TTC549 (cell line): ENCODE measurements at regions not wholly inside any gene's neighbourhood (a gene's known extent, or its start where the extent isn't known, plus 50 kb on each side); places are given as distances from the start of the nearest gene placed in this dataset.

Source experiments
- FAIRE-seq: peaks from 2 replicates; lab custom pipeline; 2012; peaks lifted over from hg19 to GRCh38; lab: Jason Lieb, UNC

DNA sequence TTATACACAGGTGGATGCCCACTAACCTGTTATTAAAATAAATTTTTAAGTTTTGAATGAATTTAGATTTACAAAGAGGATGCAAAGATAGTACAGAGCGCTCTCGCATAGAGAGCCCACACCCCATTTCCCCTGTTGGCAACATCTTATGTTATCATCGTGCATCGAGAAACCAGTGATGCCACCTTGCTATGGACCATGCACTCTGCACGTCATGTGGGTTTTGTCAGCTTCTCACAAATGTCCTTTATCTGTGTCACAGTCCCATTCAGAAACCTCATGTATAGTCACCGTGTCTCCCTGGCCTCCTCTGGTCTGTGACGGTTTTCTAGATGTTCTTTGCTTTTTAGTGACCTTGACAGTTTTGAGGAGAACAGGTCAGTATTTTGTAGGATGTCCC, 60.0 kb downstream of the ING1 start:
- no peak for FAIRE-seq

DNA sequence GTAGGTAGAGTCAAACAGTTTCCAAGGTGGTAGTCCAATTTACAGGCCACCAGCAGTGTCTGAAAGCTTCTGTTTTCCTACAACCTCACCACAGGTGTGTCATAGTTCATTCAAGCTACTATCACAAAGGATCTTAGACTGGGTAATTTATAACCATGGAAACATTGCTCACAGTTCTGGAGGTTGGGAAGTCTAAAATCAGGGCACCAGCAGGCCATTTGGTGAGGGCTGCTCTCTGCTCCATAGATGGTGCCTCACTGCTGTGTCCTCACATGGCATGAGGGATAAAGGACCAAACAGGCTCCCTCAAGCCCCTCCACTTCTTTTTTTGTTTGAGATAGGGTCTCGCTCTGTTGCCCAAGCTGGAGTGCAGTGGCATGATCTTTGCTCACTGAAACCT, 60.6 kb downstream of the ING1 start:
- no peak for FAIRE-seq

DNA sequence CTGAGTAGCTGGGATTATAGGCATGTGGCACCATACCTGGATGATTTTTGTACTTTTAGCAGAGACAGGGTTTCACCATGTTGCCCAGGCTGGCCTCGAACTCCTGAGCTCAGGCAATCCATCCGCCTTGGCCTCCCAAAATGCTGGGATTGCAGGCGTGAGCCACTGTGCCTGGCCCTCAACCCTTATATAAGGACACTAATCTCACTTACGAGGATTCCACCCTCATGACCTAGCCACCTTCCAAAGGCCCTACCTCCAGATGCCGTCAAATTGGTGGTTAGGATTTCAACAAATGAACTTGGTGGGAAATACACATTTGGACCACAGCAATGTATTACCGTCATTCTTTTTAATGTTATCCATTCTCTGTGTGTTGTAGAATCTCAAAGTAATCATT, 61.0 kb downstream of the ING1 start:
- FAIRE-seq, result no peak

DNA sequence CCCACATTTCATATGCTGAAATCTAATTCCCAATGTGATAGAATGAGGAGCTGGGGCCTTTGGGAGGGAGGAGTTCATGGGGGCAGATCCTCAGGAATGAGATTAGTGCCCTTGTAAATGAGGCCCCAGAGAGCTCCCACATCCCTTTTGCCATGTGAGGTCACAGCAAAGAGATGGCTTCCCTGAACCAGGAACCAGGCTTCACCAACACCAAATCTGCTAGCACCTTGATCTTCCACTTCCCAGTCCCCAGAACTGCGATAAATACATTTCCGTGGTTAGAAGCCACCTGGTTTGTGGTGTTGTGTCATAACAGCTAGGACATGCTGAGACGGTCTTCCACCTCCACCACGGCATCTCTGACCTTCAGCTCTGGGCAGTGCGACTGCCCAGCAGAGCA, 62.1 kb downstream of the ING1 start:
- no peak for FAIRE-seq

DNA sequence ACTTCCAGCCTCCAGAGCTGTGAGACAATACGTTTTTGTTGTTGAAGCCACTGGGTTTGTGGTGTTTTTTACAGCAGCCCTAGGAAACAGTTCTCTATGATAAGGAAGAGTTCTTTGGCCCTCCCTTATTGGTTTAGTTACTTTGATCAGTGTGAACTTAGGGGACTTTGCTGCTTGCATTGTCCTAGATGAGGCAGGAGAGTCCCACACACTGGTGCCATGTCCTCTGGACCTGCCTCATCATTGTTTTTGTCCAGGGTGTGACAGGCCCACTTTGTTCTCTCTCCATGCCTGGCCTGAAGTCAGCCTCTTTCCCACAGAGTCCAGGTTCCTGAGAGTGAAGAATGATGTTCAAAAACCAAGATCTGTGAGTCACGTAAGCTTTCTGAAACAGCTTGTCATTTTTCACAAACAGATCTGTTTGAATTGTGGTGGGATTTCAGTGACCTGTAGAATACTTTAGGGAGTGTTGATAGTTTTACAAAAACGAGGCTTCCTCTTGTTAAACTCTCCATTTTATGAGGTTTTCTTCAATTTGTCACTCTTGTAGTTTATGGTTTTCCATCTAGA, 63.8 kb downstream of the ING1 start:
- FAIRE-seq, result no peak

DNA sequence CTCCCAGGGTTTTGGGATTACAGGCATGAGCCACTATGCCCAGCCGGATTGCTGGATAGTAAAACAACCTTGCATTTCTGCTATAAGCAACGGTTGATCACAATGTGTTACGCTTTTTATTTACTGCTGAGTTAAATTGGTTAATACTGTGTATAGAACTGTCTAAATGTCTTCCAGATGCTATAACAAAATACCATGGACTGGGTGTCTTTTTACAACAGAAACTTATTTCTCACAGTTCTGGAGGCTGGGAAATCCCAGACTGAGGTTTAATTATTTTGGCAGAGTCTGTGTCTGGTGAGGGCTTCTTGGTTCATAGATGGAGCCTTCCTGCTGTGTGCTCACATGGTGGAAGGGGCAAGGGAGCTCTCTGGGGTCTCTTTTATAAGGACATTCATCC, 65.5 kb downstream of the ING1 start:
- no peak for FAIRE-seq

DNA sequence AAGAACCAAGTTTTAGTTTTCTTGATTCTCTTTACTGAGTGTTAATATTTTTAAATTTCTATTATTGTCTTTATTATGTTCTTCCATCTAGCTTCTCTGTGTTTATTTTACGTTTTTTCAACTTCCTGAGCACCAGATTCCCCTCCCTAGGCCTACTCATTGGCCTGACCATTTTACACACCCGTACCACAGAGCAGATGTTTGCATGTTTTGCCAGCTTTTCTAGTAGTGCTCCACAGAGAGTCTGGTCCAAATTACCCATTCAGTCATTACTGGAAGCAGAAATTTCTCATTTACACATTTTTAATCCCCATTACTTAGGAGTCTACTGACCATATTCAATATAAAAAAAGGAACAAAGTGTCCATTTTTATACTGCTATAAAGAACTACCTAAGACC, 66.9 kb downstream of the ING1 start:
- no peak for FAIRE-seq

DNA sequence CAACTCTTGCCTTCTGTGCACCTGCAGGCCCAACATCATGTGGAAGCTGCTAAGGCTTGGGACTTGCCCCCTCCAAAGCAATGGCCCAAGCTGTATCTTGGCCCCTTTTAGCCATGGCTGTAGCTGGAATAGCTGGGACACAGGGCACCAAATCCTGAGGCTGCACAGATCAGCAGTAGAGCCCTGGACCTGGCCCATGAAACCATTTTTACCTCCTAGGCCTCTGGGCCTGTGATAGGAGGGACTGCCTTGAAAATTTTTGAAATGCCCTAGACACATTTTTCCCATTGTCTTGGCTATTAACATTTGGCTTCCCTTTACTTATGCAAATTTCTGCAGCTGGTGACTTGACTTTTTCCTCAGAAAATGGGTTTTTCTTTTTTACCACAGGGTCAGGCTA, 68.7 kb downstream of the ING1 start:
- FAIRE-seq, result no peak

DNA sequence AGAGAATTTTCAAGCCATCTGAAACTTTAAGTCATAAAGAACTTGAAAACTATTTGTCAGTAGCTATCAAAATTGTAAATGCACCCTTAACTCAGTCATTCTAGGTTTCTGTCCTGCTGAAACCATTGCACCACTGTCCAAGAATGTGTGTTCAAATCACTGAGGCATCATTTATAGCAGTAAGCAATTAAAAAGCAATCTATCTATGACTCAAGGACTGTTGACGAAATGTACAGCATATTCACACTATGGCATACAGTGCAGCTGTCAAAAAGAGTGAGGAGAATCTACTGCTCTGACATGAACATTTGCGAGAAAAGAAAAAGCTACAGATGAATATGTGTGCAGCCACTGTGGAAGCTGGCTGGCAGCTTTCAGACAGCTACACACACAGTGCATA, 71.2 kb downstream of the ING1 start:
- no peak for FAIRE-seq

DNA sequence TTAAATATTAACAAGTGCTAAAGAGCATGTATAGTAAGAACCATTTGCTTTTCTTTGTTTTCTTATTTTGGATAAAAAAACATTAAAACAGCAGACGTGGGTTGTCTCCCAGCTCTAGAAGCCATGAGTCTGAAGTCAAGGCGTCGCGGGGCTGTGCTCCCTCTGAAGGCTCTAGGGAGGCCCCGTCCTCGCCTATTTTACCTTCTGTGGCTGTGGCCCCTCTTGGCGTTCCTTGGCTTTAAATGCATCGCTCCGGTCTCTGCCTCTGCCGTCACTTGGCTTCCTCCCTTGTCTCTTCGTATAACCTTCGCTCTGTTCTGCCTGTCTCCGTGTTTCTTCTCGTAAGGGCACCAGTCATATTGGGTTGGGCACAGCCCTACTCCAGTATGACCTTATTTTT, 75.3 kb downstream of the ING1 start:
- no peak for FAIRE-seq

DNA sequence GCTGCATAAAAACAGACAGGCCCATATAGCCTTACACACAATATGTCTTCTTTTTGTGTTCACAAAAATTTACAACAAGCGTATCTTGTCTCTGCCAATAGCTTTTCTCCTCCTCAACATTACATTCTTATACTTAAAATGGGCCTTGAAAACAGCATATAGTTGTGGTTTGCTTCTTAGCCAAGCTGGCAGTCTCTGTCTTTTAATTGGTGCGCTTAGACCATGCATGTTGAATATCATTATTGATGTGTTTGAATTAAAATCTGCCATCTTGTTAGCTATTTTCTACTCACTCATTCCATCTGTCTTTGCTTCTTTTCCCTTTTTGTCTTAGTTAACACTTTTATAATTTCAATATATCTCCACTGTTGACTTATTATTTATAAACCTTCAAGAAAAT, 76.4 kb downstream of the ING1 start:
- no peak for FAIRE-seq

DNA sequence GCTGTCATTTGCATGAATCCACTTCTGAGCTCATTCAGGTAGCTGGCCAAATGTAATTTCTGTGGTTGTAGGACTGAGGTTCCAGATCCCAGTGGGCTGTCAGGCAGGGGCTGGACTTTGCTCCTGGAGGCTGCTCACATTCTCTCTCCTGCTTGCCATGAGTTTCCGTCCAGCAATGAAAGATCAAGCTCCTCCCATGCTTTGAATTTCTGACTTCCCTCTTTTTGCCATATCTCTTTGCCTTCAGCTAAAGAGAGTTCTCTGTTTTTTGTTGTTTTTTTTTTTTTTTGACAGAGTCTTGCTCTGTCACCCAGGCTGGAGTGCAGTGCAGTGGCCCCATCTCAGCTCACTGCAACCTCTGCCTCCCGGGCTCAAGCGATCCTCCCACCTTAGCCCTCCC, 76.9 kb downstream of the ING1 start:
- FAIRE-seq, result no peak

DNA sequence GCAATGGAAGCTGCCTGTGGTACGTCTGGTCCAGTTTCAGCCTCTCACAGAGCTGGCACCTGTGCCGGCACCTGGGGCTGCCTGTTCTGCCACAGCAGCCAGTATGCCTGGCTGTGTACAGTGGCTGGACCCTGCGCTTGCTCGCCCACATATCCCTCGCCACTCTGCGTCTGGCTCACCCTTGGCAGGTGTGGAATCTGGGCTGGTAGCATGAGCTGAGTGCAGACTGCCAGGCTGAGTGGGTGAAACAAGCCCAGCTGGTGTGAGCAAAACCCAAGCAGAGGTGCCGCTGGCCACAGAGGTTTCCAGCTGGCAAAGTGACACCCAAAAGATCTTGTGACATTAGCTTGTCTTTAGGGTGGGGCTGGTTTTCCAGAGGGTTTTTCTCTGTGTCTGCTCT, 80.7 kb downstream of the ING1 start:
- FAIRE-seq, result no peak

DNA sequence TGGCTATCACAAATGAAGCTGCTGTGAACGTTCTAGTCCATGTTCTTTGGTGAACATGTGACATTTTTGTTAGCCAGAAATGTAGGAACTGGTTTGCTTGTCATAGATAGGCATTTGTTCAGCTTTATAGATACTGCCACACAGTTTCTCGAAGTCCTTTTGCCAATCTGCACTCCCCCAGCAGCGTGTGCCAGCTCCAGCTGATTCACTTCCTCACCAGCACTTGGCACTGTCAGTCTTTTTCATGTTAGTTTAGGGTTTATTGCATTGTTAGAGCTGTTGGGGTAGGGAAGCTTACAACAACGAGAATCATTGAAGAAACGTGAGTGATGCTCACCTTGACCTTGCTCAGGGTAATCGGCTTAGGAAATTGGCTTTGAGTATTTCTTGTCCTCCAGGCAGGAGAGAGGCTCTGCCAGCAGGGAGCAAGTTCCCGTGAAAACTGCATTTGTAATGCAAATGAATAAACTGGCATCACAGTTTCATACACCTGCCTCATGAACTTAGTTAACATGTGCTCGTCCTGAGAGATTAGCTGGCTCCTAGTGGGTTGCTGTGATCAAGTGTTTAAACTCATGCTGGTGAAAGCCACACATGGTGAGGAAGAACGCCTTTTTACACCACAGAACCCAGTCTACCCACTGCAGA, 83.9 kb downstream of the ING1 start:
- no peak for FAIRE-seq

DNA sequence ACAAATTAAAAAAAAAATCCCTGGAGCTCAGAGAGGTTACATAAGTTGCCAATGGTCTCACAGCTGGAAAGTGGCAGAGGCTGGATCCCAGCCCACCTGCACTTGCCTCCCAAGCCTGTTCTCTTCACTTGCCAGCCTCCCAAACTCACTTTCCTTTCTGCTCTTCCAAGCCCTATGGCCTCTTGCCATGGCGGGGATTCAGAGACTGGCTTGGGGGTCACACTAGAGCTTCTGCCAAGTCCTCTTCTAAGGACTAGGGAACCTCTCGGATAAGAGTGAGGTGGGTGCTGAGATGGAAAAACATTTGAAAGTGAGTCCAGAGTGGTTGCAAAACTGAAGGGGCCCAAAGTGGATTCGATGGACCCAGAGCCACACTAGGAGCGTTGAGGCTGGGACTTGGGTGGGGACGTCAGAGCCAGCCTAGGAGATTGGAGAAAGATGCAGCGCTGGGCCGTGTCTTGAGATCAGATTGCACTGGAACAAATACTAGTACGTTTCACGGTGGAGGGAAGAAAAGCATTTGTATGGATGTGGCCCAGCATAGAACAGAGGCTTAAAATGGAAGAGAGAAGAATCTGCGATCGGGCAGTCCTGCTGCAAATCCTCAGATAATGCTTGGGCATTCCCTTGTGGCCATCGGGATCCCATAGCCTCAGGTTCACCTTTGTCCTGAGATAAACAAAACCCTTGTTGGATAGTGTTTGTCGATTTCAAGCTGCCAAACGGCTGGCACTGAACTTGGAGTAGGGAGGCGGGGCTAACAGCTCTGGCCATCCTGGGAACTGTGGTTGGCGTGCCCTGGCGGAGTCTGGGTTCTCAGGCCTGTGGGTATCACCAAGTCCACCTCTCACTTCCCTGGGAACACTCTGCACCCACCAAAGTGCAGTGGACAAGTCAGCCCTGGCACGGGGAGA, 84.8 kb downstream of the ING1 start:
- no peak for FAIRE-seq

DNA sequence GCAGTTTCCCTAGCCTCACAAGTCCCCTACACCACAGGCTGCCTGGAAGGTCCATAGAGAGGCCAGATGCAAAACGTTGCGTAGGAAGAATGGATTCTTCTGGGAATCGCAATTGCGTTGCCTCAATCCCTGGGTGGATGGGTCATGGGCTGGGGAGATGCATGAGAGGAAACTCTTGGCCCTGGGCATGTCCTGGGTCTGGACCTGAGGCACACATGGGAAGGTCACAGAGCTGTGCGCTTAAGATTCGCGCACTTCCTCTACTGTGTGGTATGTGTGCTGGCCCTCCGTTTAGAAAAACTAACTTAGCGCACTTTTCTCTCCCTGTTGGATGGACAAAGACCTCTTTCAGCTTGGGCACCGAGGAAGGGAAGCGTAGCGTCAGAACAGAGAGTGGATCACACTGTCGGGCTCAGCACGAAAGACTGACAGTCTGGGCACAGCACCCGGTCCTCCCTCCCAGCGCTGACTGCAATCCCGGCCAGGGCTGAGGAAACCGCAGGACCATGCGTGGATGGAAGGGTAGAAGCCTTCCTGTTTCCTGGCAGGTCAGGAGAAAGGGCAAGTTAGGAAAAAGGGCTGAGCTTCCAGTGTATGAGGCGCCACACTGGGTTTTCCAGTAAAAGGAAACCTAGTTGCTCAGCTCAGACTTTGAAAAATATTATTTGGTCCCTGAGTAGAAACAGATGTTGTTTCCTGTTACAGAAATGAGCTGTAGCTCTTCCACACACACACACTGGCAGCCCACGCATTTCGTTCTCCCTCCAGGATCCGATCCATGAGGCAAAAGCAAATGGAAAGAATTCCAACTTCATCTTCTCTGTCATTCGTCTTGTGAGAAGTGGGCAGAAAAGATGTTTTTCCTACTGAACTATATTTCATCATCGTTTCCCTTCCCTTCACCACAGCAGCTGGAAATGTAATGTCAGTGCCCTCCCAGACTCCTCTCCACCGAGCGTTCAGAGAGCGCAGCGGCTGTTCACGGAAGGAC, 86.0 kb downstream of the ING1 start:
- no peak for FAIRE-seq

DNA sequence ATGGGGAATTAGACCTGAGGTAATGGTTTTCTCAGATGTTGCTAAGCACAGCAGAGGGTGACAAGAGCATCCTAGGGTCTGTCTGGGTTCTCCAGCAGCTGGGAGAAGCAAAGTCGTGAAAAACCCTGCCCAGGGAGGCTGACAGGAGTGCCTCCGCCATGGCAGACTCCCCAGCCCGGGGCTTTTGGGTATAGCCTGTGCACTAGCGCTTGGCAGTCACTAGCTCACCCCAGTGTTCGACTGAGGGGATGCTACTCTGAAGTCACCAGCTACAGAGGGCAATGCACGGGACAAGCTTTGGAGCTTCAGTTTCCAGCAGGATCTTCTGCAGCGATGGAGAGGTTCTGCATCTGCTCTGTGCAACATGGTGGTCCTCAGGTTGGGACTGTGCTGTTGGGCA, 87.5 kb downstream of the ING1 start:
- no peak for FAIRE-seq

DNA sequence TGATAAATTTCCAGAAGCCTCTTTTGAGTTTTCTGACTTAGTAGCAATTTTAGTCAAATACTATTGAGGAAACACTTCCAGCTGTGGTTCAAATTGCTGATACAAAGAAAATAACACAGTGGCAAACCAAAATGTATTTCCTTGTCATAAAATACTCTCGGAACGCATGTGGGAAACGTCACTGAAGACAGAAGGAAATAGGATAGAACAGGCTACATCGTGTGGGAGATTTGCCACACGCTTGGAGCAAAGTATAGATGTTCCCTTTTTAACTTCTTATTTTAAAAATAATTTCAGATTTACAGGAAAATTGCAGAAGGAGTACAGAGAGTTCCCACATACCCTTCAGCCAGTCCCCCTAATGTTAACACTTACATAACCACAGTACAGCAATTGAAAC, 88.8 kb downstream of the ING1 start:
- no peak for FAIRE-seq

DNA sequence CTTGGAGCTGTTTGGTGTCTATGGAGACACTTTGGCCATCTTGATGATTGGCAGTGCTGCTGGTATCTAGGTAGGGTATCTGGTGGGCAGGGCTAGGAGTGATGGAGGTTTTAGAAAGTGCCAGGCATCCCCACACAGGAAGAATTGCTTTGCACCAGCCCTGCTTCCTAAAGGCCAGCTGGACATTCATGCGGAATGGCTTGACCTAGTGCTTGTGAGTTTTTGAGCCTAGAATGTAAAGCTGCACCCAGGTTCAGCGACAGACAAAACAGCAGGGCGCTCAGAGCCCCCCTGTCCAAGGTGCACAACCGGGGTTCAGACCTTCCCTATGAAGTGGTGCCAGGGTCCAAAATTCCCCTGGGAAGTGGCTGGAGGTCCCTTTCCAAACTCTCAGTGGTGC, 93.1 kb downstream of the ING1 start:
- no peak for FAIRE-seq

DNA sequence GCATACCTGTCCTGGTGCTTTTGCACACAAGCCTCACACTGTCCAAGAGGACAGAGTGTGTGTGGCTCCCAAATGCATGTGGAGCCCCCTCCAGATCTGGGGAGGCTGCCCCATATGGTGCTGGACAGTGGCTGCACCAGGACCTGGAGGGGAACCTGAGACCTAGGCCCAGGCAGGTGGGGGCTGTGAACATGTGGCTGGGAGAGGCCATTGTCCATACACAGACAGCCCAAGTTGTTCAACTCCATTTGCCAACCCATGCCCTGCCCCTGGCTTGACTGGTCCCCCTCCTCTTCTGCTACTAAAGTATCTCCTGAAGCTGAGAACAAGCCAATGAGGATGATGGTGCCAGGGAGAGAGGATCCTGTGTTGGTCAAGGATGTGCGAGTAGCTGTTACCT, 94.0 kb downstream of the ING1 start:
- FAIRE-seq, result no peak

DNA sequence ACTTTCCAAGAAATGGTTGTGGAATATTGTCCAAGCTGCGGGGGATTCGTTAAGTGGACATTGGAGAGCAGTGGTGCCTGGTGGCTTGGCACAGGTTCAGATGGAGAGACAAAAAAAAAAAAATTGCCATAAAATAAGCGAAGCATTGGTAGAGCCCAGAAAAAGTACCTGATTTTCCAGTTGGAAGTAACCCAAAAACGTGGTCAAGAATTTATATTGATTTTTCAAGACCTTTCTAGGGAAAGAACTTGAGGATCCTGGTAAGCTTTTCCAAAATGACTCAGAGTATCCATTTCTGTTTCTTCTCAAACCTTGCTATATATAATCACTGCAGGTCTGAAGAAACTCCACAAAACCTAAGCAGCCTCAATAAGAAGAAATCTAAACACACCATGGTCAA, 94.6 kb downstream of the ING1 start:
- FAIRE-seq, result no peak

DNA sequence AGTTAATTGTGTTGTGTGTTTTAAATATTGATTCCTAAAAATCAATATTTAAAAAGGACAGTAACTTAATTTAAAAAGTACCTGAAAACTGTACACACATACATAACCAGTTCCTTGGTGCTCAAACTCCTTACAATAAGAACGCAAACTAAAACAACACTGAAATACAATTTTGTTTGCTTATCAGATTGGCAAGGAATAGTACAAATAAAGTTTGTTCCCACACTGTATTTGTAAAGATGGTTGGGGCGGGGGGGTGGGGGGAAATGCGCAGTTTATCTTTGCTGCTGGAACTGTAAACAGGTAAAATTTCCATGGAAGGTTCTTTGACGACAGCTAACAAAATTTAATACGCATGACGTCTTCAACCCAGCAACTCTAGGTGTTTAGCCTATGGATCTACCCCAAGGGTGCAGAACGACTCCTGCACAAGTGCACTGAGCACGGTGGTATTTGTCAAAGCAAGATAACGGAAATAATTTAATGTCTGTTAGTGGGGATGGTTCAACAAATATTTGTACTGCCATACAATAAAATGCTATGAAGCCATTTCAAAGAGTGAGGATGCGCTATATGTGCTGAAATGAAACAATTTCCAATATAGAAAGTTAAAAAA, 96.5 kb downstream of the ING1 start:
- FAIRE-seq, result no peak
